ENCODE measurements at regions not wholly inside any gene's neighbourhood (a gene's known extent, or its start where the extent isn't known, plus 50 kb on each side); places are given as distances from the start of the nearest gene placed in this dataset.

DNA sequence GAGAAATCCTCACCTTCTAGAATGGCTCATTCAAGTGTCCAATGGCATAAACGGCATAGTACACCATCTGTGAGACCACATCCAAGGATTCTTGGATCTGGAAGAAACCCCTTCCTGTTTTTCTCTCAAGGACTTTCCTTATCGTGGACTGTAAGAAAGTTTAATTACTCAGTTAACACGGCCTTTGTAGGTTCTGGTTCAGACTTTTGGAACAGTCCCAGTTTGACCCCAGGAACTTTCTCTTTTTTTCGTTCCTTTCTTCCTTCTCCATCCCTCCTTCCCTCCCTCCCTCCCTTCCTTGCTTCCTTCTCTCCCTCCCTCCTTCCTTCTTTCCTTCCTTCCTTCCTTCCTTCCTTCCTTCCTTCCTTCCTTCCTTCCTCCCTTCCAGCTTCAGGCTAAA, 343.5 kb upstream of the SMIM31 start:
- no peaks in the 10 kb centered on the region for H3K4me1 ChIP-seq (ENCODE audit: control insufficient read depth, insufficient read depth, low read length)
- H3K27ac ChIP-seq (ENCODE audit: low read depth, low read length), result no peak overlapping the region
- no peak overlapping the region for H3K9ac ChIP-seq (ENCODE audit: extremely low read depth, low read length, poor library complexity, severe bottlenecking)
- no peak overlapping the region for H3K4me3 Mint-ChIP-seq
- no peaks in the 10 kb centered on the region for H3K9me3 Mint-ChIP-seq
- H3K36me3 ChIP-seq (ENCODE audit: control insufficient read depth, insufficient read depth, low read length), result no peaks in the 10 kb centered on the region
- no peaks in the 10 kb centered on the region for H3K27me3 ChIP-seq (ENCODE audit: control insufficient read depth, insufficient read depth, low read length, poor library complexity, severe bottlenecking)
- 85 to 88% methylated on average over 2 to 4 of the region's 4 CpGs for WGBS, 2 experiments (ENCODE audit: insufficient coverage in 1 of 2, insufficient read length in 1 of 2)
- no peaks in the 10 kb centered on the region for H3K36me3 Mint-ChIP-seq (ENCODE audit: low read depth)
- H3K27ac Mint-ChIP-seq, result no peak overlapping the region
- no peak overlapping the region for H3K4me3 ChIP-seq (ENCODE audit: low read length)
- TF ChIP-seq, protein P1, sequence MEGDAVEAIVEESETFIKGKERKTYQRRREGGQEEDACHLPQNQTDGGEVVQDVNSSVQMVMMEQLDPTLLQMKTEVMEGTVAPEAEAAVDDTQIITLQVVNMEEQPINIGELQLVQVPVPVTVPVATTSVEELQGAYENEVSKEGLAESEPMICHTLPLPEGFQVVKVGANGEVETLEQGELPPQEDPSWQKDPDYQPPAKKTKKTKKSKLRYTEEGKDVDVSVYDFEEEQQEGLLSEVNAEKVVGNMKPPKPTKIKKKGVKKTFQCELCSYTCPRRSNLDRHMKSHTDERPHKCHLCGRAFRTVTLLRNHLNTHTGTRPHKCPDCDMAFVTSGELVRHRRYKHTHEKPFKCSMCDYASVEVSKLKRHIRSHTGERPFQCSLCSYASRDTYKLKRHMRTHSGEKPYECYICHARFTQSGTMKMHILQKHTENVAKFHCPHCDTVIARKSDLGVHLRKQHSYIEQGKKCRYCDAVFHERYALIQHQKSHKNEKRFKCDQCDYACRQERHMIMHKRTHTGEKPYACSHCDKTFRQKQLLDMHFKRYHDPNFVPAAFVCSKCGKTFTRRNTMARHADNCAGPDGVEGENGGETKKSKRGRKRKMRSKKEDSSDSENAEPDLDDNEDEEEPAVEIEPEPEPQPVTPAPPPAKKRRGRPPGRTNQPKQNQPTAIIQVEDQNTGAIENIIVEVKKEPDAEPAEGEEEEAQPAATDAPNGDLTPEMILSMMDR (conservative IDR thresholded peaks at IDR 0.05), result no peak
- no peaks in the 10 kb centered on the region for H3K27me3 Mint-ChIP-seq (ENCODE audit: insufficient read depth)
- no peak for DNase-seq
- H3K9me3 ChIP-seq (ENCODE audit: control insufficient read depth, low read length), result no peaks in the 10 kb centered on the region
- no peaks in the 10 kb centered on the region for H3K4me1 Mint-ChIP-seq

DNA sequence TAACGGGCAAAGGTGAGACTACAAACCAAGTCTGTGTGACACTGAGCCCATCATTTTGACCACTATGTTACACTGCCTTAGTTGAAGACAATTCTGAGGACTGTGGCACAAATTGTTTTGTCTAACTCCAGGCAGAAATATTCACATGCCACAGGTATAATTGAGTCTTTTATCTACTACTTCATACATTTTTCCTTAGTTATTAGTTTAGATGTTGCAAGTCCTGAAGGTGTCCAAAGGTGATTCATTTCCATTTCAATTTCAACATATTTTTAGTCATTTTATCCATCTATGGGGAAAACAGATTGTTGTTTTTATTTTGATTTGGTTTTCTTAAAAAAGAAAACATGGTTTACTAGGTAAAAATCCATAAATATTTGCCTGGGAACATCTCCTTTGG, 341.7 kb upstream of the SMIM31 start:
- Mint-ChIP-seq H3K27me3 (ENCODE audit: insufficient read depth) (no peaks in the 10 kb centered on the region), H3K9me3 (no peaks in the 10 kb centered on the region), H3K4me3 (no peak overlapping the region), H3K36me3 (ENCODE audit: low read depth) (no peaks in the 10 kb centered on the region), H3K4me1 (no peaks in the 10 kb centered on the region), H3K27ac (no peak overlapping the region)
- H3K9me3 ChIP-seq (ENCODE audit: control insufficient read depth, low read length), result no peaks in the 10 kb centered on the region
- no peaks in the 10 kb centered on the region for H3K36me3 ChIP-seq (ENCODE audit: control insufficient read depth, insufficient read depth, low read length)
- no peaks in the 10 kb centered on the region for H3K4me1 ChIP-seq (ENCODE audit: control insufficient read depth, insufficient read depth, low read length)
- TF ChIP-seq, protein P1 (conservative IDR thresholded peaks at IDR 0.05), result no peak
- no peak overlapping the region for H3K4me3 ChIP-seq (ENCODE audit: low read length)
- DNase-seq, result no peak
- no peak overlapping the region for H3K9ac ChIP-seq (ENCODE audit: extremely low read depth, low read length, poor library complexity, severe bottlenecking)
- 86 to 90% methylated on average over 1 of the region's 1 CpG for WGBS, 2 experiments (ENCODE audit: insufficient coverage in 1 of 2, insufficient read length in 1 of 2)
- no peak overlapping the region for H3K27ac ChIP-seq (ENCODE audit: low read depth, low read length)
- no peaks in the 10 kb centered on the region for H3K27me3 ChIP-seq (ENCODE audit: control insufficient read depth, insufficient read depth, low read length, poor library complexity, severe bottlenecking)

- H3K4me1 Mint-ChIP-seq, result no peaks in the 10 kb centered on the region
- H3K27ac ChIP-seq (ENCODE audit: low read depth, low read length), result no peak overlapping the region
- TF ChIP-seq, protein P1 (conservative IDR thresholded peaks at IDR 0.05), result no peak
- H3K9me3 Mint-ChIP-seq, result no peaks in the 10 kb centered on the region
- H3K4me3 ChIP-seq (ENCODE audit: low read length), result no peak overlapping the region
- no peaks in the 10 kb centered on the region for H3K9me3 ChIP-seq (ENCODE audit: control insufficient read depth, low read length)
- 91 to 100% methylated on average over 1 to 2 of the region's 2 CpGs for WGBS, 2 experiments (ENCODE audit: insufficient coverage in 1 of 2, insufficient read length in 1 of 2)
- no peaks in the 10 kb centered on the region for H3K27me3 Mint-ChIP-seq (ENCODE audit: insufficient read depth)
- H3K27ac Mint-ChIP-seq, result no peak overlapping the region
- H3K36me3 ChIP-seq (ENCODE audit: control insufficient read depth, insufficient read depth, low read length), result no peaks in the 10 kb centered on the region
- H3K9ac ChIP-seq (ENCODE audit: extremely low read depth, low read length, poor library complexity, severe bottlenecking), result no peak overlapping the region
- H3K4me3 Mint-ChIP-seq, result no peak overlapping the region
- H3K27me3 ChIP-seq (ENCODE audit: control insufficient read depth, insufficient read depth, low read length, poor library complexity, severe bottlenecking), result no peaks in the 10 kb centered on the region
- no peaks in the 10 kb centered on the region for H3K4me1 ChIP-seq (ENCODE audit: control insufficient read depth, insufficient read depth, low read length)
- DNase-seq, result no peak
- H3K36me3 Mint-ChIP-seq (ENCODE audit: low read depth), result no peaks in the 10 kb centered on the region
These were observed 340.2 kb upstream of the SMIM31 start for GRCh38 chr4:164413743-164414142.
